Astrocyte of the cerebellum (primary cell): ENCODE measurements at regions not wholly inside any gene's neighbourhood (a gene's known extent, or its start where the extent isn't known, plus 50 kb on each side); places are given as distances from the start of the nearest gene placed in this dataset.

ENCODE experiments used
- DNase-seq: peaks from one replicate; pipeline ENCODE4 v3.0.0-alpha.2; 2011; ENCODE audit warnings: low read depth
- H3K4me3 ChIP-seq: 2 replicates; pipeline ENCODE4 v1.5.1; 2011; ENCODE audit warnings: mild to moderate bottlenecking, low read depth, low read length, moderate library complexity
- CTCF ChIP-seq: IDR thresholded peaks from 2 replicates; pipeline ENCODE4 v1.5.1; 2012; ENCODE audit warnings: low read length, low read depth, moderate library complexity, mild to moderate bottlenecking; ENCODE audit errors: missing control alignments
- in situ Hi-C: cut with HindIII; loops from 2 replicates; pipeline ENCODE4 v1.10.0; 2017; ENCODE audit warnings: low sequenced_read_pairs

GRCh38 chr18:38116716-38117115, 551.1 kb upstream of the CELF4 start:
- in situ Hi-C loops, result no loop called here

GRCh38 chr18:38115201-38115600, 549.6 kb upstream of the CELF4 start:
- in situ Hi-C loops, result no loop called here
- H3K4me3 ChIP-seq, result no peak overlapping the region
- TF ChIP-seq CTCF, result no peak
- no peak for DNase-seq

More at GRCh38 chr18:38116716-38117115, 551.1 kb upstream of the CELF4 start:
- TF ChIP-seq CTCF, result no peak
- no peak for DNase-seq
- H3K4me3 ChIP-seq, result no peak overlapping the region

GRCh38 chr18:38087538-38087937, 521.9 kb upstream of the CELF4 start:
- in situ Hi-C loops, result no loop called here
- no peak for DNase-seq
- TF ChIP-seq CTCF, result no peak

GRCh38 chr18:38081516-38081915, 515.9 kb upstream of the CELF4 start:
- no peak overlapping the region for H3K4me3 ChIP-seq
- DNase-seq, result no peak
- no peak for TF ChIP-seq CTCF
- in situ Hi-C loops, result no loop called here

More at GRCh38 chr18:38087538-38087937, 521.9 kb upstream of the CELF4 start:
- H3K4me3 ChIP-seq, result no peak overlapping the region

- in situ Hi-C loops, result no loop called here
- H3K4me3 ChIP-seq, result no peak overlapping the region
- TF ChIP-seq CTCF, result no peak
- no peak for DNase-seq
These were observed 511.6 kb upstream of the CELF4 start for GRCh38 chr18:38077229-38077628.

GRCh38 chr18:38076346-38077070, 510.9 kb upstream of the CELF4 start:
- no peak for DNase-seq
- in situ Hi-C loops, result no loop called here
- no peak overlapping the region for H3K4me3 ChIP-seq
- TF ChIP-seq CTCF, result no peak
